Thyroid gland (tissue), 4 donors: ENCODE measurements at regions not wholly inside any gene's neighbourhood (a gene's known extent, or its start where the extent isn't known, plus 50 kb on each side); places are given as distances from the start of the nearest gene placed in this dataset.

Experiments used
- CTCF ChIP-seq, 6 experiments: fragments of 200-600 bp in 3 of 6; fragments of 450-650 bp in 3 of 6; sonication (generic) in 3 of 6; IDR thresholded peaks; one replicate each; pipeline ENCODE4 v1.5.1; 2016 to 2019; ENCODE audit warnings: antibody characterized with exemption in 6 of 6, mild to moderate bottlenecking in 2 of 6, inconsistent platforms in 1 of 6, moderate library complexity in 1 of 6
- POLR2A ChIP-seq, 2 donors: fragments of 450-650 bp; IDR thresholded peaks; one replicate each; pipeline ENCODE4 v1.6.1; 2017; ENCODE audit warnings: antibody characterized with exemption in 2 of 2, mild to moderate bottlenecking in 2 of 2, moderate library complexity in 1 of 2

GRCh38 chr16:13756411-13757140, 163.4 kb upstream of the ERCC4 start:
- TF ChIP-seq CTCF (IDR thresholded peaks at IDR 0.05) (no peak), POLR2A (IDR thresholded peaks at IDR 0.05) (no peak)
